ENCODE measurements at regions not wholly inside any gene's neighbourhood (a gene's known extent, or its start where the extent isn't known, plus 50 kb on each side); places are given as distances from the start of the nearest gene placed in this dataset.

- no peak for DNase-seq
Measured at GRCh38 chr10:78164702-78165101, 131.0 kb downstream of the RPS24 start.

GRCh38 chr10:78165172-78165571 lies 131.5 kb downstream of the RPS24 start:
- no peak for DNase-seq

DNA sequence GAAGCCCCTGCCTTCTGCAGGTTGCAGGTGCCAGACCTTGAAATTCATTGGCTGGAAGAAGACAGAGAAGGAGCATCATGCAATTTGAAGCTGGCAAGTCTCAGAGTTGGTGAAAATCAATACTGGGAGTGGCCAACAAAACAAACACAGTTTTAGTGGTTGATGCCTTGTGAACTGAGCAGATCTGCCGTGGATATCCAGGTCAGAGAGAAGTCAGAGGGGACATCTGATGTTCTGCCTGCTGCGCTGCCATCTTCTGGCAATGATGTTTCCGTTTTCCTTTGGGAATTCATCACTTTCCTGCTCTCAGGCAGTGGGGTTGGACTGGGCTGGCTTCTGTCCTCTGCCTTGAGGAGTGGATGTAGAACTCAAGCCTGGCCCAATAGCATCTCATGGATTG lies 132.0 kb downstream of the RPS24 start:
- DNase-seq, result peak; percentile 3

- DNase-seq, result no peak
Measured at GRCh38 chr10:78166261-78166660, 132.6 kb downstream of the RPS24 start.

DNA sequence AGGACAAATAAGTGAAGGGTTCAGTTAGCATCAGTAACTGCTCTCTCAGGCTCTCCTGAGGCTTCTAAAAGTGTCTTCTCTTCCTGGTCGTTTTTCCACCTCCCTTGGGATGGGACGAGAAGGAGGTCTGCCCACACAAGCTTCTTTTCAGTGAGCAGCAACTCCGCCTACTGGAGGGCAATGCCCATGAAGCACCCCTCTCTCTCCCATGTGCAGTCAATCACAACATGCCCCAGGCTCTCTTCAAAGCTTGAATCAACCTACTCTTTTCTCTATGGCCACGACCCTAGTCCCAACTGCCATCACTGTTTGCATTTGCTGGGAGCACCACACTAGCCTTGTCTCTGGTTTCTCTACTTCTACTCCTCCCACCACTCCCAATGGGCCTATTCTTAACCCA lies 135.6 kb downstream of the RPS24 start:
- DNase-seq, result no peak

GRCh38 chr10:78170026-78170475 lies 136.4 kb downstream of the RPS24 start:
- DNase-seq, result no peak

DNA sequence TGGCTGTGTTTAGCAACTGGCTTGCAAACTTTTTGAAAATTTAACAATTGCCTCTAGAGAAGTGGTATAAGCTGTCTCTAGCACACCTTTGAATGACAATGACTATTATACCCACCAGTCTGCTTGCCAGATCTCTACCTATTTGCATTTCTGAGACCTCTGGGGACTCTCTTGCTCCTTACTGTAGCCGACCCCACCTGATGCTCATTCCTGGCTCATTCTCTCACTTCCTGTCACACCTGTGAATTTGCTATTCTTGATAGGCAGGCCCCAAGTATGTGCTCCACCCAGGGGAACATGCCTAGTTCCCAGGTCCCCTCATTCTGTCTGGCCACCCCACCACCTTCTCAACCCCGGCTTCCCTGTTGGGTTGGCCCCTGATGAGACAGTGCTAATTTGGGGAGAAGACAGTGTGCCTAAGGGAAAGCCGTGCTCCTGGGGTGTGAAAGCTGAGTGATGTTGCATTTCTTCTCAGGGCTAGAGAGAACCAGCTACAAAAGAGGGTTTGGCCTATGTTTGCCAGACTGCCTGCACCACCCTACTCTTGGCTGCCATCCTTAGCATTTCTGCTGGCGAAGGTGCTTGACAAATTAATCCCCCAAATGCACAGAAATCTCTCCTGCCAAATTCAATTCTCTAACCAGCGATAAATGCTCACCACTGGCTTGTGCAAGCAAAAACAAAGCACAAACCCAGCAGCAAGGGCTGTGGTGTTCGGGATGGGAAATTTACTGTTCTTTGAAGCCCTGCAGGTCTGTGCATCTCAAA lies 138.2 kb downstream of the RPS24 start:
- DNase-seq, result peak; percentile 22

DNA sequence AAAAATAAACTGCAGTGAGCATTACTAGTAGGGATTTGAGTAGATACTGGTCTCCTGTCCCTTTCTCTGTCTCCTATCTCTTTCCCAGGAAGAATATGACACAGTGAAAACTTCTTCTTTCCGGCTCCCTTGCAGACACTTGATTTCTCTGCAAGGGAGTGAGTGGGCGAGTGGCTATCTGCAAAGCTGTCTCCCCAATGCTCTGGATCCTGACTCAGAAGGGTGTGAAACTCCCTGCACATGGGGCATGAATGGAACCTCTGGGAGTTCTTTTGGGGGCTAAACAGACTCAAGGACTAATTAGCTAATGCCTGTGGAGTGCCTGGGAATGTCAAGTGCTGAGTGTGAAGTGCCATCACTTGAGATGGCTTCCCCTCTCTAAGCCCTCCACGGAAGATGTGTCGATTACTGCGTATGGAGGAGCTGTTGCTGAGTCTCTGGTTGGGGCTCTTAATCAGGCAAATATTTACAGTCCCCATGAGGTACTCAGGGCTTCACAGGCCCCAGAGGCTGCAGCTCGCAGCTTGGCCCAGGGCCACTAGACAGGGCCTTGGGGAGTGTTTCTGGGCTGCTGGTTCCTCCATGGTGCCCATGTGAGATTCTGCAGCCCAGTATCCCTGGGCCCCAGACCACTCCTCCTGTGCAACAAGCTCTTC lies 139.8 kb downstream of the RPS24 start:
- no peak for DNase-seq

GRCh38 chr10:78175444-78176015 lies 141.9 kb downstream of the RPS24 start:
- no peak for DNase-seq

DNA sequence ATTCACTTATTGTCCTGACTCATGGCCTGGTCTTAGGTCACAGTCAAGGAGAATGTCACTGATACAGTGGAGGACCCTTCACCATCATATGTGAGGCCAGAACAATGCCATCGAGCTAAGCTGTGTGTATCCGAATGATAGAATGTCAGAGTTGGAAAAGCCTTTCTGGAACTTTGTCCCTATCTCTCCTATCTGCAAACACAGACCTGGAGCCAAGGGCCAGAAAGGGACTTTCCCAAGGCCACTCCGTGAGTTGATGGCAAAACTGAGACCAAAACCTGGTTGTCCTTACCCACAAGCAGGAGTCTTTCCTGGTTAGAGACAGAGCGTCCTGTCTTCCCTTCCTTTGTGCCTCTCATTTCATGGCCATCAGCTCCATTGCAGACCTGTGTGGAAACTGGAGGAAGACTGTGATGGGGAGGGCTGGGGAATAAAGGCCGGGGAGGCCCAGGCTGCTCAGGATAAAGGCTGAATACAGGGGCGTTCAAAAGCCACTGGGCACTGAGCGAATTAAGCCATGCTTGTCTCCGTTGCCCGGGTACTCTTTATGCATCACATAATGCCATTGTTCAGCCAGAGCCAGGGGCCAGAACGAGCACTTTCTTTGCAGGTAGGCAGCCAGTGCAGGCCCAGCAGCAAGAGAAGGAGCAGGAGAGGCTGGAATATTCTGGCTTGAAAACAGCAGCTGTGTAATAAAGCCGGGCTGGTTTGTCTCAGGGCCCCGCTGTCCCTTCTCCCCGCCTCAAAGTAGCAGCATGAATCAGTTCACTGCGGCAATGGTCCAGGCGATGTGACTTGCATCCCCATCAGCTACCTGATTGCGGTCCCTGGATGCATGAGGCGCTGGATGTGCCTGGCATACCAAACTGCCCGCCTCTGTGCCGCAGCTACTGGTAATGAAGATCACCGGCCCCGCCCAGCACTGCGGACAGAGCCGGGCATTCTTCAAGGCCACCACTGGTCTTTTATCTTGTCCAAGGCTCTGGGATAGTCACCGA lies 143.0 kb downstream of the RPS24 start:
- DNase-seq, result no peak

GRCh38 chr10:78177491-78178185 lies 144.0 kb downstream of the RPS24 start:
- DNase-seq, result no peak

DNA sequence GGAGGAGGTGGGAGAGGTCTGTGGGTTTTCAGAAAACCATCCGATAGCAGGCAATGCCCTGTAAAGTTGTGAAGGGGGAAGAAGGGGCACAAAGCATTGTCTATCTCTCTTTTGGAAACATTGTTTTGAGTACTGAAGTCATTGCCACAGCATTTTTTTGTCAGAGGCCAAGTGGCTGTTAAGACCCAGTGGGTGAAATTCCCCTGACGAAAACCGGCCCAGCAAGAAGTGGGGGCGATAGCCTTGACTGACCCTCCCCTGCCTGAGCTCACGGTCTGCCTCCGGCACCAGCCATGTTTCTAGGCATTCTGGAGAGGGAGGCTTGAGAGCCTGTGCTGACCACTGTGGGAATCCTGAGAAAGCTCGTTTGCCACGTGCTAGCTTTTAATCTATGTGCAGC lies 144.7 kb downstream of the RPS24 start:
- DNase-seq, result no peak

DNA sequence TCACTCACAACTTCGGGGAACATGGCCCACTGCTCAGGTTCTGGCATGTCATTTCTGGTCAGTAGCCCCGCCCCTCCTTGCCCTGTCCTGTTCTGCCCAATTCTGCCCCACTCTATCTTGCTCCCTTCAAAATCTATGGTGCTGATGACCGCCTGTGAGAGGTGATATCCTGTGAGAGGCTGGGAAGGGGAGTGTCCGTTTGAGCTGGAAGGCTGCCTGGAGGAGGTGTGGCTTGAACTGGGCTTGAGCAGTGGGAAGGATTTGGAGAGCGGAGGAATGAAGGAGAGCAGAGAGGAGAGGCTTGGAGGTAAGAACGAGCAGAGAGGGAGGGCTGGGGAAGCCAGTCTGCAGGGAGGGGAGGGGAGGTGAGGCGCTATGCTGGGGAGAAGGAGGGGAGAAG lies 145.3 kb downstream of the RPS24 start:
- DNase-seq, result no peak

DNA sequence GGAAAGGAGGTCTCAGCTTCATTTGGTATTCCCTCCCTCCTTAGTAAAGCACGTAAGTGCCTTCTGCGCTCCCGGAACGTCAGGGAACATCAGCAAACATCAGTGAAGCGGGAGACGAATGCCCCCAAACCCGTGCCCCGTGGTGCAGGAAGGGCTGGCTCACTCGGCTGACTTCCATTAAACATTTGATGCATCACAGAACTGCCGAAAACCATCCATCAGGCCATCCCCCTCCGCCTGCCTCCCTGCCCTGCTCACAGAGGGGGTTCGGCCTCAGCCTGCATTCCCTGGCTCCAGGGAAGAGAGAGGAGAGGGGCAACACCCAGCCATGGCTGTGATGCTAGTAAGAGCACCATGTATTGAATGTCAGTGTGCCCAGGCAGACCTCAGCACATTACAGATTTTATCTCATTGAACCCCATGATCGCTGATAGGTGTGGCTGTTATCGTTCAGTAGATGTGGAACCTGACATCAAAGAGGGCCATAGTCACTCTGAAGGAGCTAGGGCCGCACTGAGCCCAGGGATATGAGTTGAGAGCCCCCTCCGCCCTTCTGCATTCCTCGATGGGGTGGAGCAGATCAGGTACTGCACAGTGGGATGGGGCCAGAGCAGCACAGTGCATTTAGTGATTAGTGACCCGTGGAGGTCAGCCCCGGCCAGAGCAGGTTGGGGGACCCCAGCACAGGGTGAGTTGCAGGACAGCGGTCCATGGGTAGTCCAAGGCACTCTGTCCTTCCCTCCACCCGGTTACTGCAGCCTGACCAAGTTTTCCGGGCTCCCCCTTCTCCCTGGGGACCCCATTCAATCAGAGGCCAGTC lies 146.4 kb downstream of the RPS24 start:
- DNase-seq, result no peak

DNA sequence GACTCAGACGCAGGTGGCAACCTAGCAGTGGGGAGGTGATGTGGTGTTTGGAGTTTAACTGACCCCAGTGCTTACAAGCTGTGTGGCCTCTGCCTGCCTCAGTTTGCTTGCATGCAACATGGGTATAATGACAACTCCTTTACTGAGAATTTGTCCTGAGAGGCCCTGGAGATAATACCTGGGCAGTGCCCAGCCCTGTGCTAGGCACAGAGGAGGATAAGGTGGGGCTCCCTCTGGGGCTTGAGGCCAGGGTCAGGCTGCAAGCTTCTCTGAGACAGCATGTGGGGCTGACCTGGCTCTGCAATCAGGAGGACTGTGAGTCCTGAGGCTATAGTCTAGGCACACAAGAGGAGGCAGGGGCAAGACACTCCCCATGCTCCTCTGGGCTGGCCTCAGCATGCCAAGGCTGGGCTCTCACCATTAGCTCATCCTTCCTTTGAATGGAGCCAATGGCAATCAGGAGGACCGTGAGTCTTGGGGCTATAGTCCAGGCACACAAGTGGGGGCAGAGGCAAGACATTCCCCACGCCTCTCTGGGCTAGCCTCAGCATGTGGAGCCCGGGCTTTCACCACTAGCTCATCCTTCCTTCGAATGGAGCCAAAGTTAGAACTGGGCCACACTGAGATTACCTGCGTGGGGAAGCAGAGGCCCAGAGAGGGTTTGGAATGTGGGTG lies 147.9 kb downstream of the RPS24 start:
- no peak for DNase-seq

DNA sequence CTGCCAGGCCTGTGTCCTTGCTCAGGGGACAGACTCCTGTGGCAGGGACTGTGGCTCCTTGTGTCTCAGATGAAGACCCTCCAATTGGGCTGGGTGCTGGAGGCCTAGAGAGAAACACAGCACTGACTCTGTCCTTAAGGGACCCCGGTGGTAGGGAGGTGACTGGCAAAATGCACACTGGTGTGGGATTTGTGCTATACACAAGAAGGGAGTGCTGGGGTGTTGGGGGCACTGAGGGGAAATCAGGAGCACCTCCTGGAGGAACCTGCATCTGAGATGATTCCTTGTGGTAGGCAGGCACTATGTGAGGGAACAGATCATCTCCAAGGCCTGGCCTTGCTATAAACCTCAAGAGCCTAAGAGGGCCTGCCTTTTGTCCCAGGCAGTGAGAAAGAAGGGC lies 149.2 kb downstream of the RPS24 start:
- no peak for DNase-seq

GRCh38 chr10:78184851-78185692 lies 151.4 kb downstream of the RPS24 start:
- DNase-seq, result no peak

DNA sequence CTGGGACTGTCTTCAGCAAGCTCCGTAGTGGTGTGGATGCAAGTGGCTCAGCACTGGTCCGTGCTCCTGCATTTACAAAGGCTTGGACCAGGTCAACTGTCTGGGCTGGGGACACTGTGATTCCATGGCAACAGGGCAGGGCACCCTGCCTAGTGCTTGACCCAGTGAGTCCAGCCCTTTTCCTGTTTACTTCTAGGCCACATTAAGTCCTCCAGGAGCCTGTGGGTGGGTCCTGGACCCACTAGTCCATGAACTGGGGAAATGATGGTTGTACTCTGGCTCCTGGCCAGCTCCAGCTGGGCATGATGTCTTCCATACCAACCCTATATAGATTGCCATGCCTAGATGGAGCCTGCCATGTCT lies 152.0 kb downstream of the RPS24 start:
- DNase-seq, result no peak

DNA sequence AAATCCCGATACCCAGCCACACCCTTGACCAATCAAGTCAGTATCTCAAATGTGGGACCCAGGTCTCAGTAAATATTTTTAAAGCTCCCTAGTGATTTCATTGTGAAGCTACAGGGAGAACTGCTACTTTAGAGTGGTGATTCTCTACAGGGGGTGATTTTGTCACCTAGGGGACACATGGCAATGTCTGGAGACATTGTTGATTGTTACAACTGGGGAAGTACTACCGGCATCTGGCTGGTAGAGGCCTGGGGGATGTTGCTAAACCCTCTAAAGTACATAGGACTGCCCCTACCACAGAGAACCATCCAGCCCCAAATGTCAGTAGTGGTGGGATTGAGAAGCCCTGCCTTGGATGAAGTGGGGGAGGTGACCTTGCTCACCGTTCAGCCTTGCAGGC lies 152.9 kb downstream of the RPS24 start:
- no peak for DNase-seq

DNA sequence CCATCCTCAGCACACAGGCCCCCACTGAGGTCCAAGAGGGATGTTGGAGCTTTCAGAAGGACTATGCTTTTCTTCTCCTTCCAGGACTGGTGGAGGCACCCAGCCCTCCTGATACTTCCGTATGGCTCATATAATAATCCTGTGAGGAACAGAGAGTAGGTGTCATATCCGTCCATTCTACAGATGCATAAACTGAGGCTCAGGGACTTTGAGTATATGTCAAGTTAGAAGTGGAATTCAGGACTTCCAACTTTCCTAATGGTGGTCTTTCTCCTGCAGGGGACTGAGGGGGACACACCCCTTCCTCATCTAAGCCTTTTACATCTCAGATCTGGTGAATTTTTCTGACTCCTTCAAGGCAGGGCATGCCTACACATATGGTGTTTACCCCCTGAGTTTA lies 153.7 kb downstream of the RPS24 start:
- DNase-seq, result no peak

All from NCI-H526 treated with DMSO at 0.1 percent for 48 hours (cell line).